SHP77 treated with DMSO at 0.1 percent for 48 hours (cell line): ENCODE measurements at regions not wholly inside any gene's neighbourhood (a gene's known extent, or its start where the extent isn't known, plus 50 kb on each side); places are given as distances from the start of the nearest gene placed in this dataset.
"Not testable (repeated sequence)": the region's sequence is repeated elsewhere in the genome, so short reads cannot be mapped to it uniquely, and the experiment has no call there.

Source experiments
- DNase-seq: peaks from one replicate; lab custom pipeline; 2025; lab: John Stamatoyannopoulos, UW

DNA sequence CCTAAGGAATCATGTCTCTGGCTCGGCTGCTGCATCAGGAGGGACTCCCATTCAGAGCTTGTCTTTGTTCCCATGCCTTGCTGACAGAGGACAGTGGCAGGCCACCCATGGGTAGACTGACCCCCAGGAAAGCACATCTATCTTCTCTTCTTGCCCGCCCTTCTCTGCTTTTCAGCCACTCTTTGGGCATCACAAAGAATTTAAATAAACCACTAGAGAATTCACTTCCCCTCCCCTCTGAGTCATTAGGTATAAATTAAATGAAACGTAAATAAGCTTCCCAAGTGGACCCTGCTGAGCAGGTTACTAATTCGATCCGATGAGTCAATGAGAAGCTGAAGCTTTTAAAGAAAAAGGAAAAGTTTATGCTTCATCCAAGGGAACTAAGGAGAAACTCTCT is 97.0 kb downstream of the DRD1 start:
- no peak for DNase-seq

DNA sequence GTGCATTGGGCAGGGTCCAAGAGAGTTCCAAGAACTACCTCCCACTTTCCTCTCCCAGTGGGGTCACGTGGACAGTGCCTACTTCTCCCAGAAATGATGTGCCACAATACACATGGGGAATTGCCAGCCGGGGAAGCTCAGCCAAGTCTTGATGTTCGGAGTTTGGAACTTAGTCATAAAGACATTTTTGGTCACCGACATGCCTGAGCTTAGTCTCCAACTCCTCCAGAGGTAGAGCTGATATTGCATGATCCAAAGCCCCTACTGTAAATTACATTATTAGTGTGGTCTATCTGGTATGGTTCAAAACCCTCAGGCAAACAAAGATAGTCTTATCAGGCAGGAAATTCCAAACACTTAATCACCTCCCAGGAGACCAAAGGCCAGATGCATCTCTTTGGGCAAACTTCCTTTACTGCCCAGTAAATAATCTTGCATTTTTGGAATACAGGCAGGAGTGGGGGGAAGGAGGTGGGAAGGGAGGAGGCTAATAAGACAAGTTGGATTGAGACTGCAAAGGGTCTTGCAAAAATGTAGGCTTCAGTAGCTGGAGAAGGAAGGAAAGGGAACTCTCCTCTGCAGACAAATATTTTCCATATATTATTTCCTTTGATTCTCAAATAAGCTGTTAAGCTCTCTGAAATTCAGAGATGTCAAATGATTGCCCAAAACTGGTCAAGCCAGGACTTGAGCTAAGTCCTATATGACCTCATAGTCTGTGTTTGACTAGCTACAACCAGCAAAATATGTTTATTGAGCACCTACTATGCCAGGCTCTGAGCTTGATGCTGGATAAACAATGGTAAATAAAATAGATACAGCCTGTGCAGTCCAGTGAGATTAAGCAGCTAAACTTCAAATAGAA is 99.4 kb downstream of the DRD1 start:
- no peak for DNase-seq

DNA sequence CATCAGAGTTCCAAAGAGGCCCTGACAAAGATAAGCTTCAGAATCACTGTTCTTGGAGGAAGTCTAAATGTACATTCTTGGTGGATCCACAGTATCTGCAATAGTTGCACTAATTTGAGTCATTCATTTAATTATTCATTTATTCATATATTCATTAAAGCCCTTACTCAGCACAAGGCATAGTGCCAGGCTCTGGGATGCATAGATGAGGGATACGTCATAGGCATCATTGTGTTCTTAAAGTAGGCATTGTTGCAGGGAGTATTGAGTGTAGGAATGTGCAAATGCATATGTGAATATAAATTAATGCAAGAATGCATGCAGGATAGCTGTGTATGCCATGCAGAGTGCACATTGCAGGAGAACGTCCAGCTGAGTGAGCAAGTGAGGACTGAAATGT is 100.7 kb downstream of the DRD1 start:
- DNase-seq: no peak

DNA sequence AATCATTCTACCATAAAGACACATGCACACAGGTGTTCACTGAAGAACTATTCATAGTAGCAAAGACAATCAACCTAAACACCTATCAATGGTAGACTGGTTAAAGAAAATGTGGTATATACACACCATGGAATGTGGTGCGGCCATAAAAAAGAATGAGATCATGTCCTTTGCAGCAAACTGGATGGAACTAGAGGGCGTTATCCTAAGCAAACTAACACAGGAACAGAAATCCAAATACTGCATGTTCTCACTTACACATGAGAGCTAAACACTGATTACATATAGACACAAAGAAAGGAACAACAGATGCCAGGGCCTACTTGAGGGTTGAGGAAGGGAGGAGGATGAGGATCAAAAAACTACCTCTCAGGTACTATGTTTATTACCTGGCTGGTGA is 103.8 kb downstream of the DRD1 start:
- no peak for DNase-seq

DNA sequence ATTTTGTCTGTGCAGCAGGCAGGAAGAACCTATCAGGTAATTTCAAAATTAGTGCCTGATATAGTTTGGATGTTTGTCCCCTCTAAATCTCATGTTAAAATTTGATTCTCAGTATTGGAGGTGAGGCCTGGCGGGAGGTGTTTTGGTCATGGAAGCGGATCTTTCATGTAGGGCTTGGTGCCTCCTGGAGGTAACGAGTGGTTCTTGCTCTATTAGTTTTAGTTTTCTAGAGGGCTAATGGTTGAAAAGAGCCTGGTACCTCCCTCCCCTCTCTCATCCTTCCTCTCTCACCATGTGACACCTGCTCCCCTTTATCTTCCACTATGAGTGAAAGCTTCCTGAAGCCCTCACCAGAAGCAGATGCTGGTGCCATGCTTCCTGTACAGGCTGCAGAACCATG is 106.3 kb downstream of the DRD1 start:
- no peak for DNase-seq

DNA sequence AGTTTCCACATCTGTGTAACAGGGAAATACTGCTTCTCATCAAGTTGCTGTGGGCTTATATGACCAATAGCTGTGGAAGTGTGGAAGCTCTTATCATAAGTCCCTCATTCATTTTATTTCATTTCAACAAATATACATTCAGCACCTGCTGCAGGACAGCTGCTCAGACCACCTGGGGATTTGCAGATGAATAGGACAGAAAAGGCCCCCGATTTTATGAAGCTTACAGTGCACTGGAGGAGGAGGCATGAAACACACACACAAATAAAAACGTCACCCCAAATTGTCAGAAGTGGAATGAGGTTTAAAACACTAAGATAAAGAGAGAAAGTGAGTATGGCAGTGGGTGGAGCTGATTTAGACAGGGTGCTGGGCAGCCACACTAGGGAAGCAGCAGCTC is 107.2 kb downstream of the DRD1 start:
- no peak for DNase-seq

DNA sequence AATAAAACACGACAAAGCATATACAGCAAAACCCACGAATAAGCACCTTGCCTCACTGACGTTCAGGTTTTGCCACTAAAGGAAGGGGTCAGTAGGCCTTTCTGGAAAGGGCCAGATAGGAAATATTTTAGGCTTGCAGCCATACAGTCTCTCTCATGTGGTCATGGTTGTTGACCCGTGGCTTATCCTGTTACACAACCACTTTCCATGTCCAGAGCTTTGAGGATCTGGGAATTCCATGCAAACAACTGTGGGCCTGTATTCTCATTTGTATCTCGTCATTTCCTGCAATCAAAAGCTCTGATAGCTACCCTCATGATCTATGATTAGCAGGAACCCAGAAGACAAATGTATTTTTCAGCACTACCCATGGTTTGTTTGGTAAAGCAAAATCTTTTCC is 108.3 kb downstream of the DRD1 start:
- no peak for DNase-seq

DNA sequence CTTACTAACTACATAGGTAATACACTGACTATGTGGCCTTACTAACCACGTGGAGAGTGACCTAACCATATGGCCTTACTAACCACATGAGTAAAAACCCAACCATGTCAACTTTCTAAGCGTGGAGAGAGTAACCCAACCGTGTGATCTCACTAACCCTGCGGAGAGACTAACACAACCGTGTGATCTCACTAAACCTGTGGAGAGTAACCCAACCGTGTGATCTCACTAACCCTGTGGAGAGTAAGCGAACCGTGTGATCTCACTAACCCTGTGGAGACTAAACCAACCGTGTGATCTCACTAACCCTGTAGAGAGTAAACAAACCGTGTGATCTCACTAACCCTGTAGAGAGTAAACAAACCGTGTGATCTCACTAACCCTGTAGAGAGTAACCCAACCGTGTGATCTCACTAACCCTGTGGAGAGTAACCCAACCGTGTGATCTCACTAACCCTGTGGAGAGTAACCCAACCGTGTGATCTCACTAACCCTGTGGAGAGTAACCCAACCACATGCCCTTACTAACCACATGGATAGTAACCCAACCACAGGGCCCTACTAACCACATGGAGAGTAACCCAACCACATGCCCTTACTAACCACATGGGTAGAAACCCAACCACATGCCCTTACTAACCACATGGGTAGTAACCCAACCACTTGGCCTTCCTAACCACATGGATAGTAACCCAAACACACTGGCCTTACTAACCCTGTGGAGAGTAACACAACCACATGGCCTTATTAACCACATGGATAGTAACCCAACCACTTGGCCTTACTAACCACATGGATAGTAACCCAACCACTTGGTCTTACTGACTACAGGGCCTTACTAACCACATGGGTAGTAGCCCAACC is 112.6 kb downstream of the DRD1 start:
- not testable (repeated sequence) for DNase-seq

DNA sequence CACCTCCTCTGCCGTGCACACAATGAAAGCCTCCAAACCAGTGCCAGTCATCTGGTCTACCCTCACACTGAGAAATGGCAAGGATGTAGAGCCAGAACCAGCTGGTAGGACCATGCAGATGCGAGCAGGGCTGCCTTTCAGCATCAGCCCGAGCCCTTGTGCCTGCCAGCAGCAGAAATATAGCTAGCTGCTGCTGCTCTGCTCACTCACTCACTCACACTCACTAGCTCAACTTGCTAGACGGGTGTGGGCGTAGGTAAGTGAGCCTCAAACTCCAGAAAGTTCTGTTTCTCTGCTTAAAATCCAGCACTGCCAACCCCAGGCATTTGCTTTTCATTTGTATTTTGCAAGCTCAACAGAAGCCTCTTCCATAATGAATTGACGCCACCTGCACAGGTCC is 114.0 kb downstream of the DRD1 start:
- no peak for DNase-seq

DNA sequence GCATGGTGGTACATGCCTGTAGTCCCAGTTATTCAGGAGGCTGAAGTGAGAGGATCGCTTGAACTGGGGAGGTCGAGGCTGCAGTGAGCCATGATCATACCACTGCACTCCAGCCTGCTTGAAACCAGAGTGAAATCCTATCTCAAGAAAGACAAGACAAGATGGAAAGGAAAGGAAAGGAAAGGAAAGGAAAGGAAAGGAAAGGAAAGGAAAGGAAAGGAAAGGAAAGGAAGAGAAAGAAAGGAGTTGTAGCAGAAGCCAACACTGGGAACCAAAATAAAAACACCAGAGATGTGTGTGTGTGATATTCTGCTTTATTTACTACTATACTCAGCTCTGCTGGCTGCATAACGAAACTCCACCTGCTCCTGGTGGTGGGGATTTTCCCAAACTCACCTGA is 115.3 kb downstream of the DRD1 start:
- DNase-seq: no peak

DNA sequence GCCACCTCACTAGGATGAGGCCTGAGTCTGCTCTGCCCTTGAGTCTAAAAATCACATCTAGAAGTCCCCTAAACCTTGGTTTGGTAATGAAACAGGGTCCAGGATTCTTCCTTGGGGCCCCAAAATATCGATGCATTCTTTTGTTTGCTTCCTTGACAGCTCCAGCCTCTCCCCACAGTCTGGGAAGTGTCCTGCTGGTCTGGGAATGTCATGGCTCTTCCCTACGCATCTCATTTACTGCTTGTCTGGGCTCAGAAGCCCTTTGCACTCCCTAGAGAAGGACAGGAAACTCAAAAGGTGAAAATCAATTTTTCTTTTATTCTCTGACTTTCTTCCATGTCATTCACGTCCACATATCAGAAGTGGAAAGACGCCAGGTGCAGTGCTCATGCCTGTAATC is 115.8 kb downstream of the DRD1 start:
- no peak for DNase-seq

DNA sequence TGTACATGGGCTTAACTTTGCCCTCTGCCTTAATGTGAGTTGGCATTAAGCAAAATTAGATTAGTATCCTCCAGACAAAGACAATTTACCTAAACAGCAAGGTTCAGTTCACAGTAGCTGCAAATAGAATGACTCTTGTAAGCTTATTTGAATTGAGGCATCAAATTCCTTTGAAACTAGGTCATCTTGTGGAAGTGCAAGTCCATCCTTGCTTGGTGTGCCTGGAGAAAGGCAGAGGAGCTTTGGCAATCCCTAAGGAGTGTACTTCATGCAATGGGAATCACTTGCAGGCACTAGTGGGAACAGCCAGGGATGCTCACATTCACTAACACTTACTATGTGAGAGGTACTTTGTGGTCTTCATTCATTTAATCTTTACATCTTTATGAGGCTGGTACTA is 118.3 kb downstream of the DRD1 start:
- no peak for DNase-seq

DNA sequence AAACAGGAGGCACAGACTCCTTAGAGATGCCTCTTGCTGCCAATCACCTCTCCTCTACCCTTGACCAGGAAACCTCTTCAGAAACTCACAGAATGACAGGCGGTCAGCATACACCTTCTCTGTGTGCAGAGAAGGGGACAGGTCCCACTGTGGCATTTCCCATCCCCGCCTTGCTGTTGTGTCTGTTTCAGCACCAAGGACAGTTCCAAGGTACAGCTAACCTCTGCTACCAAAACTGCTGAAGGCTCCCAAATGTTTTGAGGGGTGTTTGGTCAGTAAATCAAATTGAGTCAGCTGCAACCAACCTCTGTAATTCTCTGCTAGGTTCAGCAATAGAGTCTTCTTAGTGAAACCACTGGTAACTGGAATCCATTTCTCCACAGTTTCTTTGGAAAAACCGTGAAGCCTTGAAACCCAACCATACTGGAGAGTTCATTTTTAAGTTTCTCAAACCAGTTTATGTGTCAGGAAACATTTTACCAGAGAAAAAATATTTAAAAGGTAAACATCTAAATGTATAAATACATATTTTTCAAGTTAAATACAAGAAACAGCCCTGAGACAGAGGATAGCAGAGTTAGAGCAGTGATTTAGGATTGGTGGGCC is 122.0 kb downstream of the DRD1 start:
- no peak for DNase-seq

DNA sequence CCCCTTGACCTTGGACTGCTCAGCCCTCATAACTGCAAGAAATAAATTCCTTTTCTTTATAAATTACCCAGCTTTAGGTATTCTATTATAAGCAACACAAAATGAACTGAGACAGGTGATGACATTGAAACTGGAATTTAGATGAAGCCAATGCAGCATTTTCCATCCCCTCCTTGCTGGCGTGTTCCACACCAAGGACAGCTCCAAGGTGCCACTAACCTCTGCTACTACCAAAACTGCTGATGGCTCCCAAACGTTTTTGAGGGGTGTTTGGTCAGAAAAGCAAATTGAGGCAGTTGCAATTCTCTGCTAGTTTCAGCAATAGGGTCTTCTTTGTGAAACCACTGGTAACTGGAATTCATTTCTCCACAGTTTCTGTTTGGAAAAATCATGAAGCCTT is 124.8 kb downstream of the DRD1 start:
- DNase-seq: no peak

DNA sequence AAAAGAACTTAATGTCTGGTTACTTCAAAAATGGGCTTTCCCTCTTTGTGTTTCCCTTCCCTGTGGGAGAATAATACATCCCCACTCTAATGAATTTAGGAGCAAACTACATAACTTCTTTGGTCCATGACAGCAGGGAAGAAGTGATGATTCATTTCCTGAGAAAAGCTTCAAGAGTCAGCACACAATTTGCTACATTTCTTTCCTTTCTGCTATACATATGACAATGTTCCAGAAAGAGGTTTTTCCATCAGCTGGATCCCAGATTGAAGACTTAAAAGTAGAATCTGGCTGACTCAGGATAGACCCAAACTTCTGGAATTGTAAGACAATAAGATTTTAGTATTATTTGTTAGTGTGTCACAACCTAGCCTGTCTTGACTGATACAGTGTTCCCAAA is 126.1 kb downstream of the DRD1 start:
- no peak for DNase-seq

DNA sequence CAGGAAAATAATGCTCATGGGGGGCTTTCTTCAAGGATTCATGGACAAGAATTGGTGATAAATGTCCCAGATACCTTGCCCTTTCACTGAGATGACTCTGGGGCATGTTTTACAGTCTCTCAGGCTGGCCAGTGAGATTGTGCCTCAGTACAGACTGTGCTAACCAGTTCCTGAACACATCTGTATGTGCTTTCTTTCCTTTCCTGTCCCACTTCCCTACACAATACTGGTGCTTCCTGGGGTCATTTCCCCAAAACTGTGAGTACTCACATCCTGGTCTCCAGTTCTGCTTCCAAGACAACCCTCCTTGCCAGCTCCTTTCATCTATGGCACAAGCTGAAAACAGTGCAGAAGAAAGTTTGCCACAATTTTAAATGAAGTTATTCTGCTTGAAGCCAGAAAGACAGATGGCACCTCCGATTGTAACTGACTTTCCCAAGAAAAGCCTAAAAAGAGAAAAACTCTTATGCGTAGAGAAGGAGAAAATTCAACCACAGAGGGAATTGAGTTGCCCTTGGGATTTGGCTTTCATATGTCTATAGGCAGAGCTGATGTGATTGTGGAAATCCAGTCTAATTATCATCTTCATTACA is 134.7 kb downstream of the DRD1 start:
- no peak for DNase-seq

DNA sequence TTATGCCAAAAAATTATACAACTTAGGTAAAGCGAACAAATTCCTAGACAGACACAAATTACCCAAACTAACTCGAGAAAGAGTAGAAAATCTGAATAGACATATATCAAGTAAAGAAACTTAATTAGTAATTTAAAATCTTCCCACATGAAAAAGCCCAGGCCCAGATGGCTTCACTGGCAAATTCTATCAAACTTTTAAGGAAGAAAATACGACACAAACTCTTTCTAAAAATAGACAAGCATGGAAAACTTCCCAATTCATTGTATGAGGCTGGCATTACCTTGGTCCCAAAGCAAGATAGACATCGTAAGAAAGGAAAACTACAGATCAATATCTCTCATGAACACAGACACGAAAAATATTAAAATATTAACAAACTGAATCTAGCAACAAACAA is 135.3 kb downstream of the DRD1 start:
- no peak for DNase-seq

DNA sequence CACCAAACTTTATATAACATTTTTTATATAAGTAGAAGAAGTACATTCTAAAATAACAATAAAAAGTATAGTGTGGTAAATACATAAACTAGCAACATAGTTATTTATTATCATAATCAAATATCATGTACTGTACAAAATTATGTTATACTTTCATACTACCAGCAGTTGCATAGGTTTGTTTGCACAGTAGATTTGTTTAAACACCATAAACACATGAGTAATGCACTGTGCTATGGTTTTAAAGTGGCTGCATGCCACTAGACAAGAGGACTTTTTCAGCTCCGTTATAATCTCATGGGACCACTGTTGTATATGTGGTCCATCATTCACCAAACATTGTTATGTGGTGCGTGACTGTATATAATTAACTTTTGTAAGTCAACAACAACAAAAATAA is 137.6 kb downstream of the DRD1 start:
- DNase-seq: no peak

DNA sequence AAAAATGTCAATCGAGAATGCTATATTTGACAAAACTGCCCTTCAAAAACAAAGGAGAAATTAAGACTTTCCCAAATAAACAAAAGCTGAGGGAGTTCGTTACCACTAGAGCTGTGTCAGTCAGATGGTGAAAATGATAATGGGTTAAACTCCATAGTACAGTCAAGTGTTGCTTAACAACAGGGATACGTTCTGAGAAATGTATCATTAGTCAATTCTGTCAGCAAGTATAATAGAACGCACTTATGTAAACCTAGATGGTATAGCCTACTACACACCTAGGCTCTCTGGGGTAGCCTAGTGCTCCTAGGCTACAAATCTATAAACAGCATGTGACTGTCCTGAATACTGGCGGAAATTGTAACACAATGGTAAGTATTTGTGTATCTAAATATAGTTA is 138.7 kb downstream of the DRD1 start:
- DNase-seq: no peak

DNA sequence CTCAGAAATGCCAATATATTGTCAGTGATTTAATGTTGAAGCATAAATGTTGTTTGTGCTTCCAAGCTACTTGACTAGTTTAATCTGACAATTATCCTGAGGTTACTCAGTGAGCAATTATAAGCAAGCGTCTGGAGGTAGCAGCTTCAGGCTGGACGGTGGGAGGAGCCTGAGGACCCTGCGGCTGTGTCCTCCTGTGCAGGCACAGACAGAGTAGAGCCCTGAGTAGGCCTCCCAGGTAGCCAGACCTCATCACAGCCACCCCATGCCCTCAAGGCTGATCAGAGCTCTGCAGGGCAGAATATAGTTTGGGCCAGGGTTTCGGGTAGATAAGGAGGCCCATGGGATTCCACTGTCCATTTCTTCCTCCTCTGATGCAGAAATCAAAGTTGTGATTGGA is 153.6 kb downstream of the DRD1 start:
- no peak for DNase-seq

DNA sequence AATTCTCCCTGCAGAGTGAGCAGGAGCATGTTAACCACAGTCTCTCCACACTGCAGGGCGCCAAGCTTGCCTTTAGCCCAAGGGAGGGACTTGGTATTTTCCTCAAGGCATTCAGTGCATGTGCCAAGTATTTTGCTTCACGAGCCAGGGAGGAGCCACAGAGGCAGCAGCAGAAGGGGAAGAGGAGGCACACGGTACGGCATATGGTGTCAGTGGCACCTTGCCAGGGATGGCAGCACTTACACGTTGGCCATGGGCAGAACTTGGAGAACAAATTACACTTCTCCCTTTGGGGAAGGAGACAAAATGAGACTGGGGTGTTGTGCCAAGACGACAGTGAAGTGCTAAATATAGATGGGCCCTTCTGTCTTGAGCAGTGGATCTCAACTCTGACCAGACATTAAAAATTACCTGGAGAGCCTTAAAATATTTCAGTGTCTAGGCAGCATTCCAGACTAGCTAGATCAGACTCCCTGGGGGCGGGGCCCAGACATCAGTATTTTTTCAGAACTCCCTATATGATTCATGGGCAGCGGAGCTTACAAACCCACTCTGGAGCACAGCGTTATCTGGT is 155.8 kb downstream of the DRD1 start:
- no peak for DNase-seq

DNA sequence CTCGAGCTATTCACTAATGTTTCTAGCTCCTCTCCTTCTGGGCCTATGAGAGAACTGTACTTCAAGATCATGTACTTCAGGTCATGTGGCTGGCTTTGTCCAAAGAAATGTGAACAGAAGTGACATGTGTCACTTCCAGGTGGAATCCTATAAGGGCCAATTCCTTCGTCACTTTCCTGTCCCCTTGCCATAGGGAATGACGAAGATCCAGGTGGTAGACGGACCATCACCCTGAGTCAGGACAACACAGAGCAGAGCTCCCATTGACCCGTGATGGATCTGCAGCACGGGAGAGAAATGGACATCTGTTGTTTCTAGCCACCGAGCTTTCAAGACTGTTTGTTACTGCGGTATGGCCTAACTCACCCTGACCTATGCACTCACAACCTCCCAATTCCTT is 157.0 kb downstream of the DRD1 start:
- DNase-seq: no peak
